ENCODE measurements at regions not wholly inside any gene's neighbourhood (a gene's known extent, or its start where the extent isn't known, plus 50 kb on each side); places are given as distances from the start of the nearest gene placed in this dataset.
"Not testable (repeated sequence)": the region's sequence is repeated elsewhere in the genome, so short reads cannot be mapped to it uniquely, and the experiment has no call there.

GRCh38 chr5:42894057-42894456 lies 82.4 kb upstream of the SELENOP start:
- no peak for DNase-seq (ENCODE audit: low read depth)

- DNase-seq (ENCODE audit: low read depth), result no peak
These were observed 77.7 kb upstream of the SELENOP start for GRCh38 chr5:42889311-42889933.

GRCh38 chr5:42888771-42889170 lies 77.1 kb upstream of the SELENOP start:
- DNase-seq (ENCODE audit: low read depth), result no peak

GRCh38 chr5:42887575-42887974 lies 75.9 kb upstream of the SELENOP start:
- DNase-seq (ENCODE audit: low read depth), result no peak

- no peak for DNase-seq (ENCODE audit: low read depth)
These were observed 75.4 kb upstream of the SELENOP start for GRCh38 chr5:42887097-42887496.

- DNase-seq (ENCODE audit: low read depth), result no peak
These were observed 74.9 kb upstream of the SELENOP start for GRCh38 chr5:42886635-42887034.

GRCh38 chr5:42884326-42884725 lies 72.6 kb upstream of the SELENOP start:
- no peak for DNase-seq (ENCODE audit: low read depth)

- DNase-seq (ENCODE audit: low read depth), result no peak
These were observed 69.9 kb upstream of the SELENOP start for GRCh38 chr5:42881416-42882117.

GRCh38 chr5:42880496-42881150 lies 68.9 kb upstream of the SELENOP start:
- DNase-seq (ENCODE audit: low read depth), result no peak

- DNase-seq (ENCODE audit: low read depth), result no peak
These were observed 67.6 kb upstream of the SELENOP start for GRCh38 chr5:42879291-42879690.

GRCh38 chr5:42878550-42878949 lies 66.9 kb upstream of the SELENOP start:
- no peak for DNase-seq (ENCODE audit: low read depth)

- no peak for DNase-seq (ENCODE audit: low read depth)
These were observed 66.3 kb upstream of the SELENOP start for GRCh38 chr5:42878041-42878440.

- DNase-seq (ENCODE audit: low read depth), result no peak
These were observed 65.7 kb upstream of the SELENOP start for GRCh38 chr5:42877431-42877830.

- no peak for DNase-seq (ENCODE audit: low read depth)
These were observed 64.7 kb upstream of the SELENOP start for GRCh38 chr5:42876375-42876844.

GRCh38 chr5:42875785-42876374 lies 64.2 kb upstream of the SELENOP start:
- no peak for DNase-seq (ENCODE audit: low read depth)

GRCh38 chr5:42875211-42875610 lies 63.5 kb upstream of the SELENOP start:
- no peak for DNase-seq (ENCODE audit: low read depth)

- DNase-seq (ENCODE audit: low read depth), result no peak
These were observed 63.0 kb upstream of the SELENOP start for GRCh38 chr5:42874621-42875198.

GRCh38 chr5:42872865-42873264 lies 61.2 kb upstream of the SELENOP start:
- no peak for DNase-seq (ENCODE audit: low read depth)

GRCh38 chr5:42870882-42871418 lies 59.3 kb upstream of the SELENOP start:
- DNase-seq (ENCODE audit: low read depth), result no peak

- DNase-seq (ENCODE audit: low read depth), result not testable (repeated sequence)
These were observed 56.7 kb upstream of the SELENOP start for GRCh38 chr5:42868417-42868816.

- not testable (repeated sequence) for DNase-seq (ENCODE audit: low read depth)
These were observed 53.1 kb upstream of the SELENOP start for GRCh38 chr5:42864749-42865148.
